GM23338 (cell line): ENCODE measurements at regions not wholly inside any gene's neighbourhood (a gene's known extent, or its start where the extent isn't known, plus 50 kb on each side); places are given as distances from the start of the nearest gene placed in this dataset.

Experiments
- ATAC-seq: fragments of 200-7000 bp; cut with Tn5 transposase; 3 replicates; pipeline ENCODE4 v1.9.1; 2020
- DNase-seq: peaks from one replicate; pipeline ENCODE4 v3.0.0-alpha.2; 2015; ENCODE audit warnings: low spot score
- H2AFZ ChIP-seq: fragments of 200-600 bp; sonication (generic); 2 replicates; pipeline ENCODE4 v1.8.0; 2016; ENCODE audit warnings: antibody characterized with exemption, mild to moderate bottlenecking, moderate library complexity
- H3F3A ChIP-seq: fragments of 200-600 bp; sonication (generic); replicated peaks from 2 replicates; pipeline ENCODE4 v1.8.0; 2017; ENCODE audit warnings: antibody characterized with exemption, mixed run types, low read depth
- H3K27ac ChIP-seq: fragments of 200-600 bp; sonication (generic); 2 replicates; pipeline ENCODE4 v1.6.1; 2016; ENCODE audit warnings: low read depth
- H3K27me3 ChIP-seq: fragments of 200-600 bp; sonication (generic); 2 replicates; pipeline ENCODE4 v1.8.0; 2016; ENCODE audit warnings: mild to moderate bottlenecking, mixed run types, moderate library complexity; ENCODE audit not compliant: insufficient read depth
- H3K36me3 ChIP-seq: fragments of 200-600 bp; sonication (generic); 2 replicates; pipeline ENCODE4 v1.8.0; 2016; ENCODE audit warnings: mild to moderate bottlenecking; ENCODE audit not compliant: insufficient read depth
- H3K4me1 ChIP-seq: fragments of 200-600 bp; sonication (generic); 2 replicates; pipeline ENCODE4 v1.8.0; 2016; ENCODE audit warnings: mild to moderate bottlenecking, moderate library complexity; ENCODE audit not compliant: insufficient read depth
- H3K4me2 ChIP-seq: fragments of 200-600 bp; sonication (generic); 2 replicates; pipeline ENCODE4 v1.7.1; 2017; ENCODE audit warnings: mixed run types
- H3K4me3 ChIP-seq: fragments of 200-600 bp; sonication (generic); 2 replicates; pipeline ENCODE4 v1.6.1; 2016; ENCODE audit warnings: mixed run types
- H3K79me2 ChIP-seq: fragments of 200-600 bp; sonication (generic); replicated peaks from 2 replicates; pipeline ENCODE4 v1.8.0; 2017; ENCODE audit warnings: mild to moderate bottlenecking; ENCODE audit not compliant: insufficient read depth
- H3K9me2 ChIP-seq: fragments of 200-600 bp; sonication (generic); 2 replicates; pipeline ENCODE4 v1.8.0; 2017; ENCODE audit not compliant: insufficient read depth
- H4K20me1 ChIP-seq: fragments of 200-600 bp; sonication (generic); replicated peaks from 2 replicates; pipeline ENCODE4 v1.8.0; 2017; ENCODE audit warnings: mild to moderate bottlenecking; ENCODE audit not compliant: insufficient read depth
- H3K27ac Mint-ChIP-seq: 2 replicates; pipeline ENCODE4 v1.8.0; 2020; ENCODE audit warnings: inconsistent platforms, mild to moderate bottlenecking, moderate library complexity, mixed read lengths
- H3K27me3 Mint-ChIP-seq: 3 replicates; pipeline ENCODE4 v1.8.0; 2022; ENCODE audit warnings: low read depth, mild to moderate bottlenecking, moderate library complexity, mixed read lengths, inconsistent platforms; ENCODE audit not compliant: insufficient read depth, poor library complexity
- H3K36me3 Mint-ChIP-seq: 3 replicates; pipeline ENCODE4 v1.8.0; 2021; ENCODE audit warnings: low read depth, mild to moderate bottlenecking, inconsistent platforms, moderate library complexity, mixed read lengths
- H3K4me1 Mint-ChIP-seq: 3 replicates; pipeline ENCODE4 v1.8.0; 2020; ENCODE audit warnings: mild to moderate bottlenecking, inconsistent platforms, mixed read lengths
- H3K4me3 Mint-ChIP-seq: 3 replicates; pipeline ENCODE4 v1.8.0; 2021; ENCODE audit warnings: moderate library complexity, mild to moderate bottlenecking, inconsistent platforms, mixed read lengths
- H3K9me3 Mint-ChIP-seq: 3 replicates; pipeline ENCODE4 v1.8.0; 2020; ENCODE audit warnings: moderate library complexity, mild to moderate bottlenecking, inconsistent platforms, mixed read lengths
- CREB1 ChIP-seq: fragments of 250-450 bp; sonication (Bioruptor Pico); IDR thresholded peaks from 2 replicates; pipeline ENCODE4 v1.5.0; 2020; ENCODE audit warnings: low read depth, mild to moderate bottlenecking, moderate library complexity
- ETS1 ChIP-seq: IDR thresholded peaks from 2 replicates; pipeline ENCODE4 v1.6.1; 2016; ENCODE audit warnings: antibody characterized with exemption
- EZH2 ChIP-seq: fragments of 200-600 bp; sonication (generic); IDR thresholded peaks from one replicate; pipeline ENCODE4 v1.8.0; 2017; ENCODE audit warnings: antibody characterized with exemption, mild to moderate bottlenecking, low read depth; ENCODE audit not compliant: unreplicated experiment
- EZH2phosphoT487 ChIP-seq: fragments of 200-600 bp; sonication (generic); IDR thresholded peaks from one replicate; pipeline ENCODE4 v1.8.1; 2018; ENCODE audit warnings: antibody characterized with exemption; ENCODE audit not compliant: unreplicated experiment
- POLR2AphosphoS5 ChIP-seq: IDR thresholded peaks from 2 replicates; pipeline ENCODE4 v1.6.1; 2016; ENCODE audit warnings: antibody characterized with exemption, low read depth
- ZNF114 ChIP-seq: fragments of 250-450 bp; sonication (Bioruptor Pico); IDR thresholded peaks from 2 replicates; pipeline ENCODE4 v1.5.0; 2020; ENCODE audit warnings: mild to moderate bottlenecking, moderate library complexity
- ZNF331 ChIP-seq: fragments of 250-450 bp; sonication (Bioruptor Pico); IDR thresholded peaks from 2 replicates; pipeline ENCODE4 v1.5.0; 2020; ENCODE audit warnings: low read depth, mild to moderate bottlenecking, moderate library complexity
- TF ChIP-seq, protein P1 (sequence below): IDR thresholded peaks from one replicate; pipeline ENCODE4 v1.6.1; 2018; ENCODE audit warnings: antibody characterized with exemption; ENCODE audit not compliant: unreplicated experiment

DNA sequence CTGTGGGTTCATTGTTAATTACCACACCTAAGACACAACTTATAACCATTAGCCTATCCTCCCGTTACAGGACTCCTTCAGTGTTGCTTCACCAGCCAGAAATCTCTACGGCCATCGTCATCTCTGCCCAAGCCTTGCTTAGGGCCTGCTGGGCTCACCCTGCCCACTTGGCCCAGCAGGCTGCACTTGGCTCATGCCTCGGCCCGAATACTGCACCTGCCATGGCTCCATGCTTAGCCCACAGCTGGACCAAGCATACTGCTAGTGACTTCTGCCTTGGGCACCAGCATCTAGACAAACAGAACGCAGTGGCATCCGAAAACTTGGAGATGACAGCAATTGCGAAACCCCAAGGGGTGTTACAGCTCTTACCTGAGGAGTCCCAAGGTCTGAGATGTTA is 2336.0 kb upstream of the ACO1 start (continued):
- TF ChIP-seq, protein P1, sequence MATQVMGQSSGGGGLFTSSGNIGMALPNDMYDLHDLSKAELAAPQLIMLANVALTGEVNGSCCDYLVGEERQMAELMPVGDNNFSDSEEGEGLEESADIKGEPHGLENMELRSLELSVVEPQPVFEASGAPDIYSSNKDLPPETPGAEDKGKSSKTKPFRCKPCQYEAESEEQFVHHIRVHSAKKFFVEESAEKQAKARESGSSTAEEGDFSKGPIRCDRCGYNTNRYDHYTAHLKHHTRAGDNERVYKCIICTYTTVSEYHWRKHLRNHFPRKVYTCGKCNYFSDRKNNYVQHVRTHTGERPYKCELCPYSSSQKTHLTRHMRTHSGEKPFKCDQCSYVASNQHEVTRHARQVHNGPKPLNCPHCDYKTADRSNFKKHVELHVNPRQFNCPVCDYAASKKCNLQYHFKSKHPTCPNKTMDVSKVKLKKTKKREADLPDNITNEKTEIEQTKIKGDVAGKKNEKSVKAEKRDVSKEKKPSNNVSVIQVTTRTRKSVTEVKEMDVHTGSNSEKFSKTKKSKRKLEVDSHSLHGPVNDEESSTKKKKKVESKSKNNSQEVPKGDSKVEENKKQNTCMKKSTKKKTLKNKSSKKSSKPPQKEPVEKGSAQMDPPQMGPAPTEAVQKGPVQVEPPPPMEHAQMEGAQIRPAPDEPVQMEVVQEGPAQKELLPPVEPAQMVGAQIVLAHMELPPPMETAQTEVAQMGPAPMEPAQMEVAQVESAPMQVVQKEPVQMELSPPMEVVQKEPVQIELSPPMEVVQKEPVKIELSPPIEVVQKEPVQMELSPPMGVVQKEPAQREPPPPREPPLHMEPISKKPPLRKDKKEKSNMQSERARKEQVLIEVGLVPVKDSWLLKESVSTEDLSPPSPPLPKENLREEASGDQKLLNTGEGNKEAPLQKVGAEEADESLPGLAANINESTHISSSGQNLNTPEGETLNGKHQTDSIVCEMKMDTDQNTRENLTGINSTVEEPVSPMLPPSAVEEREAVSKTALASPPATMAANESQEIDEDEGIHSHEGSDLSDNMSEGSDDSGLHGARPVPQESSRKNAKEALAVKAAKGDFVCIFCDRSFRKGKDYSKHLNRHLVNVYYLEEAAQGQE = no peak
- TF ChIP-seq ETS1 (no peak), CREB1 (CRISPR knock-in tag) (no peak)

DNA sequence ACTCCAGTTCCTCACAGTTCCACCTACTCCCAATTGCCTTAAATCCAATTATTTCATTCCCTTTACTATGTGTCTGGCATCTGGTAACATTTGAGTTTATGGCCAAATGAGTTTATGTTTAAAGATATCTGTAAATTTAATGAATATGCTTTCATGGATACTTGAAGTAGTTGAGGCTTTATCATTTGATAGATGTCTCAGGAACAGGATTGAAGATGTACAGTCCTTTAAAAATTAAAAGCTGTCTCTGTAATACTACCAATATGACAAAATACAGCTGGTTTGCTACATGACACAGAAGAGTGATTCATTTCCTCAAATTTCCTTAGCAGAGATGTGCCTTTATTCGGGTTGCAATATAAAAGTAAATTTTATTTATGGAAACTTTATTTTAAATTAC is 2326.0 kb upstream of the ACO1 start:
- H3K27me3 ChIP-seq = no peaks in the 10 kb centered on the region
- no peak overlapping the region for H3K4me2 ChIP-seq
- Mint-ChIP-seq H3K27ac (no peak overlapping the region), H3K4me3 (no peak overlapping the region), H3K27me3 (no peaks in the 10 kb centered on the region), H3K36me3 (no peaks in the 10 kb centered on the region), H3K9me3 (no peaks in the 10 kb centered on the region), H3K4me1 (no peaks in the 10 kb centered on the region)
- H3K79me2 ChIP-seq = no peaks in the 10 kb centered on the region
- DNase-seq (no peak), ATAC-seq (no peak)
- H3K9me2 ChIP-seq = no peaks in the 10 kb centered on the region
- H4K20me1 ChIP-seq = no peaks in the 10 kb centered on the region
- TF ChIP-seq ZNF331 (CRISPR knock-in tag) (no peak), EZH2 (no peak), ETS1 (no peak), POLR2AphosphoS5 (no peak)
- H3K27ac ChIP-seq = no peak overlapping the region
- H2AFZ ChIP-seq = no peak overlapping the region
- H3F3A ChIP-seq = no peaks in the 10 kb centered on the region
- no peak overlapping the region for H3K4me3 ChIP-seq
- H3K4me1 ChIP-seq = no peaks in the 10 kb centered on the region
- H3K36me3 ChIP-seq = no peaks in the 10 kb centered on the region

DNA sequence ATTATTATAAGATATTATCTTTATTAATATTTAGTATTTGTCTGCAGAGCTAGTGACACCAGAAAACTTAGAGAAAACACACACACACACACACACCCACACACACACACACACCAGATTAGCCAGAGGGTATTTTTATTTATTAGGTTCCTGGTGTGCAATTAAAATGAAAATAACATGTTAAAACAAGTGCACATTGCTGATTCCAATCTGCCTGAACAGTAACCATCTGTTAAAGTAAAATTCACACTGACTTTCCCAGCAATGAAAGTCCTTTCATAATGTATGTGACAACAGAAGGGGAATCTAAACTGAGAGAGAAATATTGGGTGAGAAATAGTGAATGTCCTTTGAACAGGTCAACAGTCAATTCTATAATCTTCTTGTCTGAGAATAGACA is 2323.5 kb upstream of the ACO1 start:
- Histone ChIP-seq H3K27me3 (no peaks in the 10 kb centered on the region), H3F3A (no peaks in the 10 kb centered on the region), H3K4me1 (no peaks in the 10 kb centered on the region), H4K20me1 (no peaks in the 10 kb centered on the region), H3K9me2 (no peaks in the 10 kb centered on the region), H3K79me2 (no peaks in the 10 kb centered on the region), H3K27ac (no peak overlapping the region), H3K4me2 (no peak overlapping the region), H2AFZ (no peak overlapping the region), H3K4me3 (no peak overlapping the region), H3K36me3 (no peaks in the 10 kb centered on the region)
- ATAC-seq (no peak), DNase-seq (no peak)
- H3K4me3 Mint-ChIP-seq = no peak overlapping the region
- no peaks in the 10 kb centered on the region for H3K4me1 Mint-ChIP-seq
- no peak for TF ChIP-seq ETS1
- no peak for TF ChIP-seq ZNF114 (CRISPR knock-in tag)
- no peak for TF ChIP-seq EZH2phosphoT487
- TF ChIP-seq CREB1 (CRISPR knock-in tag) = no peak
- no peaks in the 10 kb centered on the region for H3K27me3 Mint-ChIP-seq
- H3K36me3 Mint-ChIP-seq = no peaks in the 10 kb centered on the region; the same call in 2 of the 3 replicates
- no peaks in the 10 kb centered on the region for H3K9me3 Mint-ChIP-seq
- no peak overlapping the region for H3K27ac Mint-ChIP-seq
